Panc1 (cell line): ENCODE measurements at regions not wholly inside any gene's neighbourhood (a gene's known extent, or its start where the extent isn't known, plus 50 kb on each side); places are given as distances from the start of the nearest gene placed in this dataset.

Experiments
- ATAC-seq: fragments of 200-7000 bp; cut with Tn5 transposase; 2 replicates; pipeline ENCODE4 v1.9.1; 2020; ENCODE audit warnings: mild to moderate bottlenecking, moderate library complexity
- BruUV-seq: library from RNA; stranded (reverse); fragments of 400-500 nt; replicated peaks from 2 replicates; lab custom pipeline; 2021; lab: Mats Ljungman, UMichigan
- CTCF ChIA-PET: fragments of 300-600 bp; sonication (Branson Sonifier 250); formaldehyde crosslinking; loops from one replicate; lab custom pipeline; 2022; ENCODE audit warnings: antibody characterized with exemption; lab: Charles Lee
- POLR2A ChIA-PET: fragments of 300-600 bp; sonication (Branson Sonifier 250); formaldehyde crosslinking; loops from one replicate; lab custom pipeline; 2022; ENCODE audit warnings: antibody characterized with exemption; lab: Charles Lee
- DNase-seq: peaks from one replicate; pipeline ENCODE4 v3.0.0-alpha.2; 2010; ENCODE audit warnings: low read depth, low spot score
- H3K27ac ChIP-seq: 2 replicates; pipeline ENCODE4 v1.5.1; 2011; ENCODE audit warnings: mild to moderate bottlenecking, low read length, inconsistent platforms
- H3K27me3 ChIP-seq: fragments of 200-500 bp; sonication (Bioruptor generic); 2 replicates; pipeline ENCODE4 v1.6.0; 2014; ENCODE audit warnings: low read length, inconsistent platforms; ENCODE audit not compliant: control insufficient read depth, insufficient read depth
- H3K36me3 ChIP-seq: fragments of 200-500 bp; sonication (Bioruptor generic); 2 replicates; pipeline ENCODE4 v1.5.1; 2014; ENCODE audit warnings: inconsistent platforms, mild to moderate bottlenecking, low read length, moderate library complexity; ENCODE audit not compliant: control insufficient read depth, insufficient read depth
- H3K4me1 ChIP-seq: 2 replicates; pipeline ENCODE4 v1.5.1; 2011; ENCODE audit warnings: inconsistent platforms, mild to moderate bottlenecking, low read length, moderate library complexity; ENCODE audit not compliant: control insufficient read depth, insufficient read depth
- H3K4me3 ChIP-seq, 2 experiments: 2 replicates each; pipeline ENCODE4 v1.5.1; 2011 to 2012; ENCODE audit warnings: low read depth in 2 of 2, low read length in 2 of 2, mild to moderate bottlenecking in 2 of 2, inconsistent platforms in 1 of 2, moderate library complexity in 1 of 2
- H3K9me3 ChIP-seq: fragments of 200-500 bp; sonication (Bioruptor generic); 2 replicates; pipeline ENCODE4 v1.5.1; 2014; ENCODE audit warnings: low read depth, mild to moderate bottlenecking, inconsistent platforms, low read length, moderate library complexity; ENCODE audit not compliant: control insufficient read depth, insufficient read depth
- CTCF ChIP-seq: fragments of 450-650 bp; IDR thresholded peaks from 2 replicates; pipeline ENCODE4 v1.5.1; 2017; ENCODE audit warnings: mild to moderate bottlenecking
- POLR2AphosphoS5 ChIP-seq: IDR thresholded peaks from 2 replicates; pipeline ENCODE4 v1.6.1; 2012; ENCODE audit warnings: mild to moderate bottlenecking, low read depth, low read length, moderate library complexity
- REST ChIP-seq, 2 experiments: IDR thresholded peaks; 2 replicates each; pipeline ENCODE4 v1.6.1; 2011 to 2012; ENCODE audit warnings: low read depth in 2 of 2, control low read depth in 1 of 2, low read length in 1 of 2, mild to moderate bottlenecking in 1 of 2, moderate library complexity in 1 of 2; ENCODE audit not compliant: insufficient read depth in 1 of 2
- SIN3A ChIP-seq: IDR thresholded peaks from 2 replicates; pipeline ENCODE4 v1.6.1; 2012; ENCODE audit warnings: low read depth, mild to moderate bottlenecking, low read length, moderate library complexity, borderline replicate concordance; ENCODE audit not compliant: insufficient read depth
- TCF7L2 ChIP-seq: IDR thresholded peaks from 2 replicates; pipeline ENCODE4 v1.6.1; 2011; ENCODE audit warnings: mild to moderate bottlenecking, low read depth, low read length, inconsistent platforms
- in situ Hi-C: cut with HindIII; loops from 2 replicates; pipeline ENCODE4 v1.10.0; 2016; ENCODE audit warnings: low sequenced_read_pairs, low pct_unique_long_range_greater_than_20kb
- intact Hi-C: fragments of 100-400 bp; cut with micrococcal nuclease; formaldehyde crosslinking; loops from one replicate; pipeline ENCODE4 v1.10.0; 2022; ENCODE audit not compliant: unreplicated experiment

- in situ Hi-C loops (no loop called here), intact Hi-C loops (no loop called here)
- ChIA-PET POLR2A (no interaction called here), CTCF (no interaction called here)
- BruUV-seq = no TSS peak
- H3K9me3 ChIP-seq = no peaks in the 10 kb centered on the region
- no peaks in the 10 kb centered on the region for H3K27me3 ChIP-seq
- no peaks in the 10 kb centered on the region for H3K4me1 ChIP-seq
- no peaks in the 10 kb centered on the region for H3K36me3 ChIP-seq
- ATAC-seq (no peak), DNase-seq (no peak)
- H3K27ac ChIP-seq = no peak overlapping the region
- TF ChIP-seq SIN3A = no peak
- TF ChIP-seq REST (IDR thresholded peaks at IDR 0.05; ENCODE audit: insufficient read depth in 1 of 2, low read depth in 2 of 2, low read length in 1 of 2) = no peak
- no peak for TF ChIP-seq CTCF
- no peak for TF ChIP-seq POLR2AphosphoS5
- no peak for TF ChIP-seq TCF7L2
- H3K4me3 ChIP-seq = no peak overlapping the region
These were observed 106.3 kb upstream of the BOD1L1 start for GRCh38 chr4:13733817-13734216.

GRCh38 chr4:13750594-13750993 lies 123.1 kb upstream of the BOD1L1 start:
- no peaks in the 10 kb centered on the region for H3K36me3 ChIP-seq

More at GRCh38 chr4:13750594-13750993, 123.1 kb upstream of the BOD1L1 start:
- BruUV-seq = no TSS peak
- POLR2A ChIA-PET = no interaction called here
- DNase-seq (no peak), ATAC-seq (no peak)
- Histone ChIP-seq H3K27ac (no peak overlapping the region), H3K9me3 (no peaks in the 10 kb centered on the region), H3K4me1 (no peaks in the 10 kb centered on the region), H3K4me3 (no peak overlapping the region), H3K27me3 (no peaks in the 10 kb centered on the region)
- in situ Hi-C loops = no loop called here
- CTCF ChIA-PET = no interaction called here
- intact Hi-C loops = no loop called here
- no peak for TF ChIP-seq REST (IDR thresholded peaks at IDR 0.05; ENCODE audit: insufficient read depth in 1 of 2, low read depth in 2 of 2, low read length in 1 of 2)
- no peak for TF ChIP-seq SIN3A
- TF ChIP-seq POLR2AphosphoS5 = no peak
- TF ChIP-seq CTCF = no peak
- TF ChIP-seq TCF7L2 = no peak
